ENCODE measurements at regions not wholly inside any gene's neighbourhood (a gene's known extent, or its start where the extent isn't known, plus 50 kb on each side); places are given as distances from the start of the nearest gene placed in this dataset.

- no peak for ATAC-seq
These were observed 421.1 kb upstream of the RGS6 start for GRCh38 chr14:71511152-71511551.

GRCh38 chr14:71514941-71515919 is 417.0 kb upstream of the RGS6 start:
- no peak for ATAC-seq

GRCh38 chr14:71521238-71522135 is 410.7 kb upstream of the RGS6 start:
- ATAC-seq = no peak

- no peak for ATAC-seq
These were observed 408.5 kb upstream of the RGS6 start for GRCh38 chr14:71523630-71524319.

GRCh38 chr14:71524320-71524982 is 407.8 kb upstream of the RGS6 start:
- no peak for ATAC-seq

- no peak for ATAC-seq
These were observed 406.5 kb upstream of the RGS6 start for GRCh38 chr14:71525663-71526221.

- no peak for ATAC-seq
These were observed 405.8 kb upstream of the RGS6 start for GRCh38 chr14:71526388-71526787.

- ATAC-seq = no peak
These were observed 404.4 kb upstream of the RGS6 start for GRCh38 chr14:71527838-71528237.

GRCh38 chr14:71529848-71530247 is 402.4 kb upstream of the RGS6 start:
- peak; percentile 18 for ATAC-seq

- ATAC-seq = no peak
These were observed 399.9 kb upstream of the RGS6 start for GRCh38 chr14:71532344-71532743.

GRCh38 chr14:71532790-71533189 is 399.4 kb upstream of the RGS6 start:
- ATAC-seq = no peak

GRCh38 chr14:71533390-71533789 is 398.8 kb upstream of the RGS6 start:
- ATAC-seq = no peak

GRCh38 chr14:71533800-71534199 is 398.4 kb upstream of the RGS6 start:
- ATAC-seq = no peak

GRCh38 chr14:71534506-71534905 is 397.7 kb upstream of the RGS6 start:
- no peak for ATAC-seq

GRCh38 chr14:71536015-71536740 is 396.1 kb upstream of the RGS6 start:
- ATAC-seq = no peak

- no peak for ATAC-seq
These were observed 395.1 kb upstream of the RGS6 start for GRCh38 chr14:71536927-71537772.

- no peak for ATAC-seq
These were observed 393.9 kb upstream of the RGS6 start for GRCh38 chr14:71538288-71538687.

- ATAC-seq = no peak
These were observed 393.1 kb upstream of the RGS6 start for GRCh38 chr14:71538938-71539649.

- ATAC-seq = no peak
These were observed 392.5 kb upstream of the RGS6 start for GRCh38 chr14:71539650-71540285.
